ENCODE measurements at regions not wholly inside any gene's neighbourhood (a gene's known extent, or its start where the extent isn't known, plus 50 kb on each side); places are given as distances from the start of the nearest gene placed in this dataset.

DNA sequence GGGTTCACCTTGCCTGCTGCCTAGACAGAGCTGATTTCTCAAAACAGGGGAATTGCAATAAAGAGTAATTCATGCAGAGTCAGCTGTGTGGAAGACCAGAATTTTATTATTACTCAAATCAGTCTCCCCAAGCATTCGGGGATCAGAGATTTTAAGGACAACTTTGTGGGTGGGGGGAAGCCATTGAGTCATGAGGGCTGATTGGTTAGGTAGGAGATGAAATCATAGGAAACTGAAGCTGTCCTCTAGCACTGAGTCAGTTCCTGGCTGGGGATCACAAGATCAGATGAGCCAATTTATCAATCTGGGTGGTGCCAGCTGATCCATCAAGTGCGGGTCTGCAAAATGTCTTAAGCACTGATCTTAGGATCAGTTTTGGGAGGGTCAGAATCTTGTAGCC, 159.1 kb upstream of the MAP1B start:
- DNase-seq (no peak), ATAC-seq (ENCODE audit: low read depth) (no peak)
- Histone ChIP-seq H3K14ac (replicated peaks; ENCODE audit: low read depth, low read length) (no peak overlapping the region), H2BK20ac (ENCODE audit: low read depth, low read length) (no peak overlapping the region), H4K5ac (ENCODE audit: low read depth, low read length) (no peak overlapping the region), H3K4me3 (ENCODE audit: insufficient read depth, low read depth, low read length) (no peak overlapping the region), H3K9me1 (ENCODE audit: insufficient read depth, low read length) (no peaks in the 10 kb centered on the region), H4K20me1 (ENCODE audit: insufficient read depth, low read length) (no peaks in the 10 kb centered on the region), H3K27me3 (ENCODE audit: control insufficient read depth, insufficient read depth, low read length) (peaks cover 16% of the 10 kb centered on the region), H2AK5ac (ENCODE audit: low read depth, low read length) (no peak overlapping the region), H2BK120ac (ENCODE audit: low read depth, low read length) (no peak overlapping the region), H2BK15ac (ENCODE audit: low read depth, low read length) (no peak overlapping the region), H3K56ac (ENCODE audit: extremely low read depth, insufficient read depth, low read length) (no peak overlapping the region), H2AFZ (replicated peaks; ENCODE audit: low read length, poor library complexity) (no peak overlapping the region), H3K4me2 (ENCODE audit: low read depth, low read length) (no peak overlapping the region), H3K9ac (ENCODE audit: low read depth, low read length) (no peak overlapping the region), H3K23ac (ENCODE audit: low read depth, low read length) (no peak overlapping the region), H2BK5ac (ENCODE audit: low read depth, low read length, poor library complexity, severe bottlenecking) (no peak overlapping the region), H2AK9ac (replicated peaks; ENCODE audit: low read depth, low read length, poor library complexity) (no peak overlapping the region), H3K4me1 (ENCODE audit: control insufficient read depth, insufficient read depth, low read length) (no peaks in the 10 kb centered on the region), H3K18ac (ENCODE audit: low read depth, low read length) (no peak overlapping the region), H3K79me1 (ENCODE audit: low read depth in 1 of 2, low read length in 2 of 2) (no peaks in the 10 kb centered on the region), H3K9me3 (ENCODE audit: control insufficient read depth, insufficient read depth, low read length) (peaks cover 4% of the 10 kb centered on the region; the same call in 1 of the 2 replicates), H3K27ac (ENCODE audit: insufficient read depth, low read length) (no peak overlapping the region), H4K91ac (ENCODE audit: insufficient read depth, low read depth, low read length) (no peak overlapping the region), H3K36me3 (ENCODE audit: control insufficient read depth, insufficient read depth, low read length) (no peaks in the 10 kb centered on the region), H3K4ac (ENCODE audit: low read depth, low read length) (no peak overlapping the region), H4K8ac (ENCODE audit: low read depth in 2 of 2, low read length in 2 of 2) (no peak overlapping the region)
- no TSS peak for BruUV-seq (replicated peaks)
- ChIA-PET POLR2A (ENCODE audit: unreplicated experiment) (no interaction called here), CTCF (no interaction called here)
- no CpG with 5 or more reads among the region's 2 CpGs for WGBS, 2 experiments (ENCODE audit: extremely low coverage in 2 of 2, insufficient read length in 1 of 2)
- TF ChIP-seq BHLHE40 (IDR thresholded peaks at IDR 0.05; ENCODE audit: low read depth, low read length) (no peak), MXI1 (IDR thresholded peaks at IDR 0.05; ENCODE audit: borderline replicate concordance, low read depth, low read length) (no peak), MAZ (IDR thresholded peaks at IDR 0.05; ENCODE audit: borderline replicate concordance, low read depth, low read length) (no peak), CEBPB (IDR thresholded peaks at IDR 0.05; ENCODE audit: low read depth, low read length) (no peak), FOS (IDR thresholded peaks at IDR 0.05; ENCODE audit: low read depth, low read length) (no peak), MAFK (IDR thresholded peaks at IDR 0.05; ENCODE audit: low read depth, low read length) (no peak), RFX5 (IDR thresholded peaks at IDR 0.05; ENCODE audit: low read depth, low read length) (no peak), SMC3 (IDR thresholded peaks at IDR 0.05; ENCODE audit: low read depth, low read length) (no peak)
- in situ Hi-C loops (cut with MboI; ENCODE audit: low sequenced_read_pairs), result no loop called here
- dilution Hi-C loops (cut with HindIII; ENCODE audit: low sequenced_read_pairs, unreplicated experiment), result no loop called here
- intact Hi-C loops (cut with micrococcal nuclease), result loop anchor here (10.0 kb wide), 2 partner anchors 57 to 357 kb away; no protein-coding TSS in a partner anchor

Data from IMR-90 (cell line).